Astrocyte (in vitro differentiated cells and primary cell): ENCODE measurements at regions not wholly inside any gene's neighbourhood (a gene's known extent, or its start where the extent isn't known, plus 50 kb on each side); places are given as distances from the start of the nearest gene placed in this dataset.

Experiments used
- CTCF ChIP-seq: IDR thresholded peaks from 2 replicates; pipeline ENCODE4 v1.5.1; 2011; ENCODE audit warnings: low read depth, mild to moderate bottlenecking, inconsistent platforms, low read length, moderate library complexity; ENCODE audit not compliant: insufficient read depth
- EZH2 ChIP-seq: IDR thresholded peaks from 2 replicates; pipeline ENCODE4 v1.6.1; 2012; ENCODE audit warnings: mild to moderate bottlenecking, low read length, inconsistent platforms; ENCODE audit not compliant: insufficient read depth

GRCh38 chr17:14641117-14641516 lies 340.2 kb downstream of the HS3ST3B1 start:
- TF ChIP-seq CTCF, result no peak
- no peak for TF ChIP-seq EZH2
